ENCODE measurements at regions not wholly inside any gene's neighbourhood (a gene's known extent, or its start where the extent isn't known, plus 50 kb on each side); places are given as distances from the start of the nearest gene placed in this dataset.

- TF ChIP-seq SMC3 (IDR thresholded peaks at IDR 0.05; ENCODE audit: low read length) (no peak), FOXP1 (IDR thresholded peaks at IDR 0.05) (no peak), FOXP1 (CRISPR knock-in tag; IDR thresholded peaks at IDR 0.05) (no peak), HMGXB4 (CRISPR knock-in tag; IDR thresholded peaks at IDR 0.05; ENCODE audit: borderline replicate concordance in 1 of 2, low read depth in 1 of 2) (no peak)
These were observed 437.9 kb downstream of the CSNK1G3 start for GRCh38 chr5:123949807-123950340.
